ENCODE measurements at regions not wholly inside any gene's neighbourhood (a gene's known extent, or its start where the extent isn't known, plus 50 kb on each side); places are given as distances from the start of the nearest gene placed in this dataset.

- no peak for DNase-seq
Observed at GRCh38 chr14:98959958-98960616, 311.9 kb downstream of the BCL11B start.

GRCh38 chr14:98960617-98961013, 311.4 kb downstream of the BCL11B start:
- no peak for DNase-seq

GRCh38 chr14:98961191-98961590, 310.8 kb downstream of the BCL11B start:
- no peak for DNase-seq

- no peak for DNase-seq
Observed at GRCh38 chr14:98962118-98962517, 309.9 kb downstream of the BCL11B start.

DNA sequence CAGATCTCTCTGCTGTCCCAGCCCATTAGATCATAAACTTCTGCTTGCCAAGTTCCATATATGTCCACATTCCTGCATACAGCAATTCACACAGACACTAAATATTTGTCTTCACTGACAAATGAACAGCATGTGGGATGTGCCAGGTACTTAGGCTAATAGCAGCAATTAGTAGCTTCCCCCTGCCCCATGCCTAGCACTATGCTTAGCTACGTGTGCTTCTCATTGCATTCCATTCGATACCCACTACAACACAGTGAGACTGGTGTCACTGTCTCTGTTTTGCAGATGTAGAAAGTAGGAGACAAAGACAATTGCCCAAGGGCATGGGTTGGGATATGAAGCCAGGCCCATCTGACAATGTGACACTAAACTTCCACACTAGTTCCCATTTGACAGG, 308.4 kb downstream of the BCL11B start:
- DNase-seq: no peak

GRCh38 chr14:98964171-98964570, 307.8 kb downstream of the BCL11B start:
- DNase-seq: no peak

DNA sequence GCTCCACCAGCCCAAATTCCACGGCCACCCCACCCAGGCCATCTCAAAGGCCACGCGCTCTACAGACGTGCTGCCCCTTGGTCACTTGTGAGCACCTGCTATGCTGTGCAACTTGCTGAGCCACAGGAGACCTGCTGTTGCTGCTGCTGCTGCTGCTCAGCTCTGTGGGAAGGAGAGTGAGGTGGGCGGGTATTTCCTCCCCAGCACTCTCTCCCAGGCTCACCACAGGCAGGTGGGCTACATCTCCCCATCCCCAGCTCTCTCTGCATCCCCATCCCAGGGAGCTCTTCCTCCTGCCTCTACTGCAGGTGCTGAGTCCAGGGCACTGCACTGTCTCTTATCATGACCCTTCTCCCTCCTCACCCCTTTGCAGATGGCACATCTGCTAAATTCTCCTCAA, 306.9 kb downstream of the BCL11B start:
- DNase-seq: no peak

DNA sequence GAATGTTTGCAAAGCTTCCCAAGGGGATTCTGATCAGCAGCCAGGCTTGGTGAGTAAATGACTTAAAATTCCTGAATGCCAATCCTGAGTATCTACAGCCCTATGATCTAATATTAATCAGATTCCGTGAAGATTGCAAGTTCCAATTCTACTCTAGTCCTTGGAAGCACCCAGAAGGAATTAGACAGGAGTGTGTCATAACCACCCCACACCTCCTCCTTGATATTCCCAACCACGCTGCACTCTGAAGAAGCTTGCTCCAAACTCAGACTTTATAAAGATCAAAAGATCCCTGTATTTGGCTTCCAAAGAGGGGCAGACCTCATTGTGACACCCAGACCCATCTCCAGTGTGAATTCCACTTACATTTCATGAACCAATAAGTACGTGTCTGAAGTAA, 306.0 kb downstream of the BCL11B start:
- no peak for DNase-seq

- no peak for DNase-seq
Observed at GRCh38 chr14:98966475-98967162, 305.4 kb downstream of the BCL11B start.

DNA sequence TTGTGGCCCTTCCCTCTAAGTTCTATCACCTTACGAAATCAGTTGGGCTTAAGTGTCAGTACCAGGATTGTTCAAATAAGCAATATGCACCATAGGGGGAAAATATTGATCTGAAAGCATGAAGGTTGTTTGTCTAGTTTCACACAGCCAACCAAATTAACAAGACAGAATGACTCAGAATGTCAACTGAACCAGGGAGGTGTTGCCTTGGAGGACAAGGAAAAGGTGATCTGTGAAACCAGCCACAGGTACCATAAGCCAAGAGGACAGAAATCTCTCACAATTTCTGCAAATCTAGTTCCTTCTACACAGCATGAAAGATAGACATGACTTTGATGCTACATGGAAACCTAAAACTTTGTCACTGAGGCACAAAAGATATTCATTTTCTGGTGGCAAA, 297.9 kb downstream of the BCL11B start:
- DNase-seq: no peak

DNA sequence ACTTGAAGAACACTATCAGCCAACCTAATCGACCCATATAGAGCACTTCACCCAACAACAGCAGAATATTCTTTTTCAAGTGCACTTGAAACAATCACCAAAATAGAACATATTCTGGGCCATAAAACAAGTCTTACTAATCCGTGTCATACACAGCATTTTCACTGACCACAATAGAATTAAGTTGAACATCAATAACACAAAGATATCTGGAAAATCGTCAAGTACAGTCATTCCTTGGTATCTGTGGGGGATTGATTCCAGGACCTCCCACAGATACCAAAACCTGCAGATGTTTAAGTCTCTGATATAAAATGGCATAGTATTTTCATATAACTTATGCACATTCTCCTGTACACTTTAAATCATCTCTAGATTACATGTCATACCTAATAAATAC, 295.7 kb downstream of the BCL11B start:
- DNase-seq: no peak

GRCh38 chr14:98977451-98977850, 294.5 kb downstream of the BCL11B start:
- DNase-seq: no peak

- no peak for DNase-seq
Observed at GRCh38 chr14:98982986-98983385, 289.0 kb downstream of the BCL11B start.

- DNase-seq: no peak
Observed at GRCh38 chr14:98984027-98984718, 287.8 kb downstream of the BCL11B start.

GRCh38 chr14:98984719-98985041, 287.3 kb downstream of the BCL11B start:
- DNase-seq: no peak

- DNase-seq: no peak
Observed at GRCh38 chr14:98993818-98994217, 278.2 kb downstream of the BCL11B start.

GRCh38 chr14:98994561-98994960, 277.4 kb downstream of the BCL11B start:
- DNase-seq: no peak

DNA sequence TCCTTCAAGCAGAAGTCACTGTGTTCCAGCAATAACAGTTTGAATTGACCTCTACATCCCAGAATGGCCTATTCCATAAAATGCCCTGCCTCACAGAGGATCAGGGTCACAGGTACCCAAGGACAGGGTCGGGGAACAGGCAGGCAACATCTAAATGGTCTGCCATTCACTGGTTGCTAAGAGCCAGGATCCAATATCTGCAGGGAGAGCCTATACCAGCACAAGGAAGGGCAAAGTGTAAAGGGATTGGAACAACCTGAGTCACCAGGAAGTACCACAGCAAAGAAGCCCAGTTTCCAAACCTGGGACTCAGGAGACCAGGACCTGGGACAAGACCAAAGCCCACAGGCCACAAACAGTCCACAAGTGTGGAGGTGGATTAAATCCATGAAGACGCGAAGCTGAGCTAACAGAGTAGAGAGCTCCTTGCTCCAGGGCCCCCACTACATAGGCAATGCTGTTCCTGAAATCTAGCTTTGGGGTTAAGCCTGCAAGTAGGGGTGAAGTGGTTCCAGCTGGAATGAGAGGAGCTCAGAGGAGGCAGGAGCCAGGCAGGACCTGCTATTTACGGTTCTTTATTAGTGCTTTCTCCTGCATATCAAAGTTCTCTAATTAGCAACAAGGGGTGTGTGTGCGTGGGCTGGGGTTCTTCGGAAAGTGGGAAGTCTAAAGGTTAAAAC, 274.3 kb downstream of the BCL11B start:
- no peak for DNase-seq

- DNase-seq: no peak
Observed at GRCh38 chr14:98999345-98999744, 272.7 kb downstream of the BCL11B start.

DNA sequence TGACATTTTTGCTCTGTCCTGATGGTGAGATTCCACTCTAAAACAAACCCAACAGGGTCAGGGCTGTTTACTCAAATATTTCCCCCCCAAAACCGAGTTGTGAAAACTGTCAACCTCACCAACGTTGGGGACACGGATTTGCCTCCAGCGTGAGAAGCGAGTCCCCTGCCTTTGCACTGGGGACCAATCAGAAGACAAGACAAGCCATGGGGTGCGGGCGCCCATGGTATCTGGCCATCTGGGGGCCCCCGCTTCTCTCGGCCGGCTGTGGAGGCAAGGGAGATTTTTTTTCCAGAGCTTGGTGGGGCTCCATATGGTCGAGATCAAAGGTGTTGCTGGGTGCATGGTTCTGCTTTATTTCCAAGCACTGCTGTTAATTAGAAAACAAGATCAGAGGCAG, 272.1 kb downstream of the BCL11B start:
- no peak for DNase-seq

- no peak for DNase-seq
Observed at GRCh38 chr14:99001241-99001640, 270.8 kb downstream of the BCL11B start.

- no peak for DNase-seq
Observed at GRCh38 chr14:99003646-99004045, 268.4 kb downstream of the BCL11B start.

GRCh38 chr14:99004112-99004511, 267.9 kb downstream of the BCL11B start:
- DNase-seq: no peak

DNA sequence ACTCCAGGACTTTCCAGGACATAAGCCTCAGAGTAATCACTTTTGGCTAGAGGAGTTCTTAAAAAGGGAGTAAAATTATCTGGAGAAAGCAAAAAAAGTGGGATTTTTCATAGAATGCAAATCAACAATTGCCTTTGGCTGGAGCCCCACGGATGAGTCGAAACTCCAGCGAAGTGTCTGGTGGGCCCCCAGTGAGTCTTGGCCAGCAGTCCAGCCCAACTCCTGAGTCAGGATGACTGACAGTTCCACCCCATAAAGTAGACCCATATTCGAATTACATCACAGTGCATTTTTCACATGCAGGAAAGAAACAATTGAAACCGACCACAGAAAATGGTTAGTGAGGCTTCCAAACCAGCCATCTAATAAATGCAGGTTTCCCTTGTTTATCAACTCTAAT, 265.7 kb downstream of the BCL11B start:
- DNase-seq: no peak

All from NCI-H2227 treated with DMSO at 0.1 percent for 48 hours (cell line).